GM12878 (cell line): ENCODE measurements at regions not wholly inside any gene's neighbourhood (a gene's known extent, or its start where the extent isn't known, plus 50 kb on each side); places are given as distances from the start of the nearest gene placed in this dataset.

ENCODE experiments used
- BHLHE40 ChIP-seq, 2 experiments: fragments of 450-650 bp in 1 of 2; IDR thresholded peaks; 2 replicates each; pipeline ENCODE4 v1.6.1; 2011 to 2017; ENCODE audit warnings: low read depth in 2 of 2, borderline replicate concordance in 1 of 2, improper control_type of control experiment in 1 of 2, low read length in 1 of 2, mild to moderate bottlenecking in 1 of 2
- RBBP5 ChIP-seq: fragments of 200-600 bp; sonication (generic); conservative IDR thresholded peaks from 2 replicates; pipeline ENCODE4 v1.6.1; 2016
- SREBF2 ChIP-seq: IDR thresholded peaks from 2 replicates; pipeline ENCODE4 v1.6.1; 2012; ENCODE audit warnings: mild to moderate bottlenecking, low read length
- TF ChIP-seq, protein P1 (sequence below), 3 experiments: IDR thresholded peaks in 2 of 3; conservative IDR thresholded peaks in 1 of 3; 2 replicates each; pipeline ENCODE4 v1.5.1; 2011; ENCODE audit warnings: low read depth in 3 of 3, low read length in 3 of 3, mild to moderate bottlenecking in 3 of 3, control low read depth in 2 of 3, moderate library complexity in 2 of 3, inconsistent platforms in 1 of 3, mixed read lengths in 1 of 3; ENCODE audit not compliant: control insufficient read depth in 2 of 3, insufficient read depth in 1 of 3; ENCODE audit errors: extremely low read depth in 1 of 3
- TF ChIP-seq, protein P2 (sequence below): fragments of 450-650 bp; IDR thresholded peaks from 2 replicates; pipeline ENCODE4 v1.6.1; 2018; ENCODE audit warnings: borderline replicate concordance, mild to moderate bottlenecking; ENCODE audit not compliant: partially characterized antibody

DNA sequence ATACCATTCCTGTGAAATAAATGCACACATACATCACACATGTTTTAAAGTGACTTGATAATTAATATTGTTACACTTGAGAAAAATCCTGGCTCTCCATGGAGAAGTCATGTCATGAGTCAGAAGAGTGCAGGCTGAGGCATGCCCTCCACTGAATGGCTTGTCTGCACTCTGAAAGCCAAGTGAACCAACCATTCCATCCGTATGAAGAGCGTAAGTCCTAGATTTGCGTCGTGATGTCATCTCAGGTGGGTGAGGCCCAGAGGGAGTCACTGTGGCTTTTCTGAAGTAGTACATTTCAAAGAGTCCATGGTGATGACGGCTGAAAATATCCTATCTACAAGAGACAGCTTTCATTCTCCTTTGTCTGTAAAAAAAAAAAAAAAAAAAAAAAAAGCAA is 83.5 kb upstream of the IRX5 start:
- no peak for TF ChIP-seq BHLHE40 (IDR thresholded peaks at IDR 0.05; ENCODE audit: borderline replicate concordance in 1 of 2, low read depth in 2 of 2, low read length in 1 of 2)
- TF ChIP-seq SREBF2: no peak
- TF ChIP-seq RBBP5: no peak
- TF ChIP-seq, protein P1, sequence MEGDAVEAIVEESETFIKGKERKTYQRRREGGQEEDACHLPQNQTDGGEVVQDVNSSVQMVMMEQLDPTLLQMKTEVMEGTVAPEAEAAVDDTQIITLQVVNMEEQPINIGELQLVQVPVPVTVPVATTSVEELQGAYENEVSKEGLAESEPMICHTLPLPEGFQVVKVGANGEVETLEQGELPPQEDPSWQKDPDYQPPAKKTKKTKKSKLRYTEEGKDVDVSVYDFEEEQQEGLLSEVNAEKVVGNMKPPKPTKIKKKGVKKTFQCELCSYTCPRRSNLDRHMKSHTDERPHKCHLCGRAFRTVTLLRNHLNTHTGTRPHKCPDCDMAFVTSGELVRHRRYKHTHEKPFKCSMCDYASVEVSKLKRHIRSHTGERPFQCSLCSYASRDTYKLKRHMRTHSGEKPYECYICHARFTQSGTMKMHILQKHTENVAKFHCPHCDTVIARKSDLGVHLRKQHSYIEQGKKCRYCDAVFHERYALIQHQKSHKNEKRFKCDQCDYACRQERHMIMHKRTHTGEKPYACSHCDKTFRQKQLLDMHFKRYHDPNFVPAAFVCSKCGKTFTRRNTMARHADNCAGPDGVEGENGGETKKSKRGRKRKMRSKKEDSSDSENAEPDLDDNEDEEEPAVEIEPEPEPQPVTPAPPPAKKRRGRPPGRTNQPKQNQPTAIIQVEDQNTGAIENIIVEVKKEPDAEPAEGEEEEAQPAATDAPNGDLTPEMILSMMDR (IDR thresholded peaks at IDR 0.05 in 2 of 3, conservative IDR thresholded peaks at IDR 0.05 in 1 of 3; ENCODE audit: control insufficient read depth in 2 of 3, extremely low read depth in 1 of 3, insufficient read depth in 1 of 3, low read depth in 3 of 3, low read length in 3 of 3): no peak
- TF ChIP-seq, protein P2, sequence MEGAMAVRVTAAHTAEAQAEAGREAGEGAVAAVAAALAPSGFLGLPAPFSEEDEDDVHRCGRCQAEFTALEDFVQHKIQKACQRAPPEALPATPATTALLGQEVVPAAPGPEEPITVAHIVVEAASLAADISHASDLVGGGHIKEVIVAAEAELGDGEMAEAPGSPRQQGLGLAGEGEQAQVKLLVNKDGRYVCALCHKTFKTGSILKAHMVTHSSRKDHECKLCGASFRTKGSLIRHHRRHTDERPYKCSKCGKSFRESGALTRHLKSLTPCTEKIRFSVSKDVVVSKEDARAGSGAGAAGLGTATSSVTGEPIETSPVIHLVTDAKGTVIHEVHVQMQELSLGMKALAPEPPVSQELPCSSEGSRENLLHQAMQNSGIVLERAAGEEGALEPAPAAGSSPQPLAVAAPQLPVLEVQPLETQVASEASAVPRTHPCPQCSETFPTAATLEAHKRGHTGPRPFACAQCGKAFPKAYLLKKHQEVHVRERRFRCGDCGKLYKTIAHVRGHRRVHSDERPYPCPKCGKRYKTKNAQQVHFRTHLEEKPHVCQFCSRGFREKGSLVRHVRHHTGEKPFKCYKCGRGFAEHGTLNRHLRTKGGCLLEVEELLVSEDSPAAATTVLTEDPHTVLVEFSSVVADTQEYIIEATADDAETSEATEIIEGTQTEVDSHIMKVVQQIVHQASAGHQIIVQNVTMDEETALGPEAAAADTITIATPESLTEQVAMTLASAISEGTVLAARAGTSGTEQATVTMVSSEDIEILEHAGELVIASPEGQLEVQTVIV: no peak
